Neutrophil (primary cell): ENCODE measurements at regions not wholly inside any gene's neighbourhood (a gene's known extent, or its start where the extent isn't known, plus 50 kb on each side); places are given as distances from the start of the nearest gene placed in this dataset.

ENCODE experiments used
- H3K27ac ChIP-seq: fragments of 200-600 bp; sonication (generic); 2 replicates; pipeline ENCODE4 v1.5.1; 2016; ENCODE audit warnings: mild to moderate bottlenecking, moderate library complexity
- H3K27me3 ChIP-seq: fragments of 200-600 bp; sonication (generic); 2 replicates; pipeline ENCODE4 v1.6.0; 2016; ENCODE audit warnings: mild to moderate bottlenecking
- H3K36me3 ChIP-seq: fragments of 200-600 bp; sonication (generic); 2 replicates; pipeline ENCODE4 v1.5.1; 2017
- H3K4me1 ChIP-seq, 2 experiments: fragments of 200-600 bp in 1 of 2; sonication (generic) in 1 of 2; 1 replicate in 1 of 2; 2 replicates in 1 of 2; pipeline versions ENCODE4 v1.5.1 to v1.6.1; 2013 to 2016; ENCODE audit warnings: low read depth in 1 of 2, low read length in 1 of 2, mild to moderate bottlenecking in 1 of 2, moderate library complexity in 1 of 2; ENCODE audit not compliant: control insufficient read depth in 1 of 2, insufficient read depth in 1 of 2
- H3K4me3 ChIP-seq, 2 experiments: fragments of 200-600 bp in 1 of 2; sonication (generic) in 1 of 2; 1 replicate in 1 of 2; 2 replicates in 1 of 2; pipeline ENCODE4 v1.5.1; 2013 to 2016; ENCODE audit warnings: low read depth in 1 of 2, low read length in 1 of 2, mild to moderate bottlenecking in 1 of 2, moderate library complexity in 1 of 2
- H3K9me3 ChIP-seq: fragments of 200-600 bp; sonication (generic); 2 replicates; pipeline ENCODE4 v1.5.1; 2016
- CTCF ChIP-seq: fragments of 200-600 bp; sonication (generic); IDR thresholded peaks from 2 replicates; pipeline ENCODE4 v1.5.1; 2016; ENCODE audit warnings: antibody characterized with exemption

- no peaks in the 10 kb centered on the region for H3K36me3 ChIP-seq
Observed at GRCh38 chr17:34776456-34777443, 184.5 kb downstream of the CCT6B start.

GRCh38 chr17:34773036-34773435 lies 188.2 kb downstream of the CCT6B start:
- TF ChIP-seq CTCF: no peak
- Histone ChIP-seq H3K9me3 (no peaks in the 10 kb centered on the region), H3K36me3 (no peaks in the 10 kb centered on the region), H3K27me3 (peaks cover 67% of the 10 kb centered on the region), H3K4me3 (no peak overlapping the region), H3K4me1 (no peaks in the 10 kb centered on the region), H3K27ac (no peak overlapping the region)

More at GRCh38 chr17:34776456-34777443, 184.5 kb downstream of the CCT6B start:
- Histone ChIP-seq H3K9me3 (no peaks in the 10 kb centered on the region), H3K27ac (no peak overlapping the region), H3K27me3 (peaks cover 57% of the 10 kb centered on the region), H3K4me1 (no peaks in the 10 kb centered on the region), H3K4me3 (no peak overlapping the region)
- TF ChIP-seq CTCF: no peak

- H3K36me3 ChIP-seq: no peaks in the 10 kb centered on the region
- H3K9me3 ChIP-seq: no peaks in the 10 kb centered on the region
- H3K27ac ChIP-seq: no peak overlapping the region
- H3K4me3 ChIP-seq: no peak overlapping the region
- no peak for TF ChIP-seq CTCF
- no peaks in the 10 kb centered on the region for H3K4me1 ChIP-seq
- H3K27me3 ChIP-seq: peaks cover 69% of the 10 kb centered on the region
Observed at GRCh38 chr17:34771891-34772290, 189.4 kb downstream of the CCT6B start.

- H3K36me3 ChIP-seq: no peaks in the 10 kb centered on the region
- TF ChIP-seq CTCF: no peak
Observed at GRCh38 chr17:34770586-34770985, 190.7 kb downstream of the CCT6B start.

GRCh38 chr17:34769899-34770298 lies 190.5 kb downstream of the TMEM132E start:
- no peaks in the 10 kb centered on the region for H3K9me3 ChIP-seq
- H3K27me3 ChIP-seq: peaks cover 50% of the 10 kb centered on the region
- no peaks in the 10 kb centered on the region for H3K36me3 ChIP-seq
- H3K4me3 ChIP-seq: no peak overlapping the region
- no peaks in the 10 kb centered on the region for H3K4me1 ChIP-seq
- H3K27ac ChIP-seq: no peak overlapping the region
- no peak for TF ChIP-seq CTCF

More at GRCh38 chr17:34770586-34770985, 190.7 kb downstream of the CCT6B start:
- H3K4me3 ChIP-seq: no peak overlapping the region
- no peaks in the 10 kb centered on the region for H3K4me1 ChIP-seq
- no peaks in the 10 kb centered on the region for H3K9me3 ChIP-seq
- H3K27me3 ChIP-seq: peaks cover 57% of the 10 kb centered on the region
- H3K27ac ChIP-seq: no peak overlapping the region
